WERI-Rb-1 (cell line): ENCODE measurements at regions not wholly inside any gene's neighbourhood (a gene's known extent, or its start where the extent isn't known, plus 50 kb on each side); places are given as distances from the start of the nearest gene placed in this dataset.

Source experiments
- DNase-seq: peaks from one replicate; pipeline ENCODE4 v3.0.0-alpha.2; 2020
- H3K27ac ChIP-seq: fragments of 250-450 bp; sonication (Bioruptor Pico); 2 replicates; pipeline ENCODE4 v1.5.1; 2020; ENCODE audit warnings: mild to moderate bottlenecking, moderate library complexity
- H3K27me3 ChIP-seq: fragments of 250-450 bp; sonication (Bioruptor Pico); 2 replicates; pipeline ENCODE4 v1.5.1; 2021; ENCODE audit warnings: mild to moderate bottlenecking, low read depth, moderate library complexity; ENCODE audit not compliant: insufficient read depth, severe bottlenecking
- H3K36me3 ChIP-seq: fragments of 250-450 bp; sonication (Bioruptor Pico); 2 replicates; pipeline ENCODE4 v1.5.1; 2020; ENCODE audit warnings: mild to moderate bottlenecking, moderate library complexity
- H3K4me3 ChIP-seq: 2 replicates; pipeline ENCODE4 v1.5.1; 2011; ENCODE audit warnings: low read depth, mild to moderate bottlenecking, control low read depth, low read length
- H3K9me3 ChIP-seq: fragments of 250-450 bp; sonication (Bioruptor Pico); 2 replicates; pipeline ENCODE4 v1.5.1; 2021; ENCODE audit warnings: mild to moderate bottlenecking, moderate library complexity; ENCODE audit not compliant: severe bottlenecking
- CTCF ChIP-seq: IDR thresholded peaks from 2 replicates; pipeline ENCODE4 v1.5.1; 2011; ENCODE audit warnings: low read depth, mild to moderate bottlenecking, control low read depth, inconsistent platforms, low read length

GRCh38 chr4:134470544-134470943 is 269.0 kb upstream of the PABPC4L start:
- H3K27me3 ChIP-seq, result no peaks in the 10 kb centered on the region

GRCh38 chr4:134465417-134465816 is 263.8 kb upstream of the PABPC4L start:
- peak; percentile 61 for TF ChIP-seq CTCF
- peak; percentile 55 for DNase-seq

More at GRCh38 chr4:134470544-134470943, 269.0 kb upstream of the PABPC4L start:
- DNase-seq, result peak; percentile 70
- H3K36me3 ChIP-seq, result no peaks in the 10 kb centered on the region
- peak; percentile 71 for TF ChIP-seq CTCF
- H3K27ac ChIP-seq, result no peak overlapping the region
- no peaks in the 10 kb centered on the region for H3K9me3 ChIP-seq
- no peak overlapping the region for H3K4me3 ChIP-seq

GRCh38 chr4:134463771-134464170 is 262.2 kb upstream of the PABPC4L start:
- Histone ChIP-seq H3K9me3 (peaks cover 8% of the 10 kb centered on the region), H3K4me3 (no peak overlapping the region), H3K36me3 (no peaks in the 10 kb centered on the region), H3K27me3 (no peaks in the 10 kb centered on the region), H3K27ac (no peak overlapping the region)
- DNase-seq, result no peak
- no peak for TF ChIP-seq CTCF

More at GRCh38 chr4:134465417-134465816, 263.8 kb upstream of the PABPC4L start:
- Histone ChIP-seq H3K27me3 (no peaks in the 10 kb centered on the region), H3K36me3 (no peaks in the 10 kb centered on the region), H3K27ac (no peak overlapping the region), H3K4me3 (no peak overlapping the region), H3K9me3 (peaks cover 4% of the 10 kb centered on the region)

- no peaks in the 10 kb centered on the region for H3K36me3 ChIP-seq
- no peak for DNase-seq
- no peak for TF ChIP-seq CTCF
- no peaks in the 10 kb centered on the region for H3K27me3 ChIP-seq
- H3K27ac ChIP-seq, result no peak overlapping the region
- H3K4me3 ChIP-seq, result no peak overlapping the region
- H3K9me3 ChIP-seq, result no peaks in the 10 kb centered on the region
Observed at GRCh38 chr4:134426821-134427220, 225.2 kb upstream of the PABPC4L start.

- no peak for DNase-seq
- Histone ChIP-seq H3K27ac (no peak overlapping the region), H3K9me3 (no peaks in the 10 kb centered on the region), H3K4me3 (no peak overlapping the region), H3K36me3 (no peaks in the 10 kb centered on the region), H3K27me3 (no peaks in the 10 kb centered on the region)
- no peak for TF ChIP-seq CTCF
Observed at GRCh38 chr4:134425756-134426155, 224.2 kb upstream of the PABPC4L start.

- DNase-seq, result no peak
- Histone ChIP-seq H3K9me3 (no peaks in the 10 kb centered on the region), H3K36me3 (no peaks in the 10 kb centered on the region), H3K4me3 (no peak overlapping the region), H3K27ac (no peak overlapping the region), H3K27me3 (no peaks in the 10 kb centered on the region)
- TF ChIP-seq CTCF, result no peak
Observed at GRCh38 chr4:134422776-134423175, 221.2 kb upstream of the PABPC4L start.
